ENCODE measurements at regions not wholly inside any gene's neighbourhood (a gene's known extent, or its start where the extent isn't known, plus 50 kb on each side); places are given as distances from the start of the nearest gene placed in this dataset.

DNA sequence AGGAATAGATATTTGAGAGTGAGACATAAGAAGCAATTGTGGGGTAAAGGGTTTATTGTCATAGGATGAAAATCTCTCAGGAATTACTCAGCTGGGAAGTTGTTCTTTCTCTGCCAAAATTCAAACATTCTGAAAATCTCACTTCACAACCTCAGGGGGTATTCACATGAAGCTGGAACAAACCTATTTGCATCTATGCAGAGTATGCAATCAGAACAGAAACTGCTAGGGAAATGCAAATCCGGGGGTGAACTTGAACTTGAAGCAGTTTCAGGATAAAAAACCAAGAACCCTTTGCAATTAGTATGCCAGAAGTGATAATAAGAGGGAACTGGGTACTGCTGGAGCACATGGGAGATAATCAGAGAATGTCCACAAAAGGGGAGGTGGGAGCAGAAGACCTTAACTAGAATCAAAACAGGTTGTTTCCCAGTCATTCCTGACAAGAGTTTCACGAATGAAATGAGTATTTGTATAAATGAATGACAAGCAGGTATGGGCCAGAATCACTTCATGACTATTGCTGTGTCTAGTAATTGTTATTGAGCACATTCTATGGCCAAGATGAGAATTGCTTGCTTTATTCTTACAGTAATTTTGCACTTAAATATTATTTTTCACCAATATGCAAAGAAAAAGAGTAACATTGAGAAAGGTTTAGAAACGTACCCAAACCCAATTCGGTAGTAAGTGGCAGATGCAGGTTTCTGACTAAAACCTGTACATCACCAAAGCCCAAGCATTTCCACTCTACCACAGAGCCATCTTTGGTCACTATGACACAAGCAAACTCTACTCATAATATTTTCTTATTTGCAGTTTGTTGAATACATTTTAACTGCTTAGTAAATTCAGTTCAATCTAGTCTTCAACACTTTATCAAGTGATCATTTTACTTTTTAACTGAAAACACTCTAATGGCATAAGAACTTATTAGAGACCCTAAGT lies 61.8 kb upstream of the UBASH3B start:
- TF ChIP-seq, protein P1, sequence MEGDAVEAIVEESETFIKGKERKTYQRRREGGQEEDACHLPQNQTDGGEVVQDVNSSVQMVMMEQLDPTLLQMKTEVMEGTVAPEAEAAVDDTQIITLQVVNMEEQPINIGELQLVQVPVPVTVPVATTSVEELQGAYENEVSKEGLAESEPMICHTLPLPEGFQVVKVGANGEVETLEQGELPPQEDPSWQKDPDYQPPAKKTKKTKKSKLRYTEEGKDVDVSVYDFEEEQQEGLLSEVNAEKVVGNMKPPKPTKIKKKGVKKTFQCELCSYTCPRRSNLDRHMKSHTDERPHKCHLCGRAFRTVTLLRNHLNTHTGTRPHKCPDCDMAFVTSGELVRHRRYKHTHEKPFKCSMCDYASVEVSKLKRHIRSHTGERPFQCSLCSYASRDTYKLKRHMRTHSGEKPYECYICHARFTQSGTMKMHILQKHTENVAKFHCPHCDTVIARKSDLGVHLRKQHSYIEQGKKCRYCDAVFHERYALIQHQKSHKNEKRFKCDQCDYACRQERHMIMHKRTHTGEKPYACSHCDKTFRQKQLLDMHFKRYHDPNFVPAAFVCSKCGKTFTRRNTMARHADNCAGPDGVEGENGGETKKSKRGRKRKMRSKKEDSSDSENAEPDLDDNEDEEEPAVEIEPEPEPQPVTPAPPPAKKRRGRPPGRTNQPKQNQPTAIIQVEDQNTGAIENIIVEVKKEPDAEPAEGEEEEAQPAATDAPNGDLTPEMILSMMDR (IDR thresholded peaks at IDR 0.05) = no peak
- TF ChIP-seq EZH2 (IDR thresholded peaks at IDR 0.05) (no peak), EZH2phosphoT487 (IDR thresholded peaks at IDR 0.05) (no peak)
